Ovary (tissue), 3 donors: ENCODE measurements at regions not wholly inside any gene's neighbourhood (a gene's known extent, or its start where the extent isn't known, plus 50 kb on each side); places are given as distances from the start of the nearest gene placed in this dataset.

Experiments used
- POLR2A ChIP-seq: fragments of 450-650 bp; IDR thresholded peaks from one replicate; pipeline ENCODE4 v1.6.1; 2017; ENCODE audit warnings: antibody characterized with exemption, mild to moderate bottlenecking, moderate library complexity
- TF ChIP-seq, protein P1 (sequence below), 3 donors: fragments of 450-650 bp in 2 of 3; fragments of 200-600 bp in 1 of 3; IDR thresholded peaks; one replicate each; pipeline versions ENCODE4 v1.5.1 to v1.8.0; 2016 to 2022; ENCODE audit warnings: antibody characterized with exemption in 3 of 3, mild to moderate bottlenecking in 1 of 3
- donor health status: DM: no; HTN: no; CAD: no.

- TF ChIP-seq, protein P1, sequence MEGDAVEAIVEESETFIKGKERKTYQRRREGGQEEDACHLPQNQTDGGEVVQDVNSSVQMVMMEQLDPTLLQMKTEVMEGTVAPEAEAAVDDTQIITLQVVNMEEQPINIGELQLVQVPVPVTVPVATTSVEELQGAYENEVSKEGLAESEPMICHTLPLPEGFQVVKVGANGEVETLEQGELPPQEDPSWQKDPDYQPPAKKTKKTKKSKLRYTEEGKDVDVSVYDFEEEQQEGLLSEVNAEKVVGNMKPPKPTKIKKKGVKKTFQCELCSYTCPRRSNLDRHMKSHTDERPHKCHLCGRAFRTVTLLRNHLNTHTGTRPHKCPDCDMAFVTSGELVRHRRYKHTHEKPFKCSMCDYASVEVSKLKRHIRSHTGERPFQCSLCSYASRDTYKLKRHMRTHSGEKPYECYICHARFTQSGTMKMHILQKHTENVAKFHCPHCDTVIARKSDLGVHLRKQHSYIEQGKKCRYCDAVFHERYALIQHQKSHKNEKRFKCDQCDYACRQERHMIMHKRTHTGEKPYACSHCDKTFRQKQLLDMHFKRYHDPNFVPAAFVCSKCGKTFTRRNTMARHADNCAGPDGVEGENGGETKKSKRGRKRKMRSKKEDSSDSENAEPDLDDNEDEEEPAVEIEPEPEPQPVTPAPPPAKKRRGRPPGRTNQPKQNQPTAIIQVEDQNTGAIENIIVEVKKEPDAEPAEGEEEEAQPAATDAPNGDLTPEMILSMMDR (IDR thresholded peaks at IDR 0.05) = no peak
- TF ChIP-seq POLR2A = no peak
Observed at GRCh38 chr3:194874783-194875182, 189.1 kb downstream of the FAM43A start.
